Left ventricle myocardium inferior (tissue), 1 donor: ENCODE measurements at regions not wholly inside any gene's neighbourhood (a gene's known extent, or its start where the extent isn't known, plus 50 kb on each side); places are given as distances from the start of the nearest gene placed in this dataset.

Experiments
- DNase-seq: peaks from one replicate; pipeline ENCODE4 v3.0.0-alpha.2; 2020
- H3K27ac ChIP-seq: fragments of 200-600 bp; replicated peaks from 2 replicates; pipeline ENCODE4 v1.8.0; 2021
- H3K27me3 ChIP-seq: fragments of 200-600 bp; 2 replicates; pipeline ENCODE4 v1.8.0; 2021; ENCODE audit warnings: low read depth
- H3K36me3 ChIP-seq: fragments of 200-600 bp; 2 replicates; pipeline ENCODE4 v1.8.0; 2021
- H3K4me1 ChIP-seq: fragments of 200-600 bp; 2 replicates; pipeline ENCODE4 v1.8.0; 2021
- H3K4me3 ChIP-seq: fragments of 200-600 bp; 2 replicates; pipeline ENCODE4 v1.8.0; 2021; ENCODE audit warnings: mild to moderate bottlenecking, moderate library complexity
- H3K9me3 ChIP-seq: fragments of 200-600 bp; replicated peaks from 2 replicates; pipeline ENCODE4 v1.8.0; 2021
- CTCF ChIP-seq: fragments of 200-600 bp; IDR thresholded peaks from 2 replicates; pipeline ENCODE4 v1.8.0; 2021; ENCODE audit warnings: antibody characterized with exemption, mild to moderate bottlenecking, borderline replicate concordance
- intact Hi-C: fragments of 100-400 bp; cut with micrococcal nuclease; formaldehyde crosslinking; loops from one replicate; pipeline ENCODE4 v1.11.0; 2022
- donor health status: DM: no; HTN: yes; CAD: no; lungs with severe emphysema.

- no peak for DNase-seq
- no peaks in the 10 kb centered on the region for H3K36me3 ChIP-seq
- no peaks in the 10 kb centered on the region for H3K27me3 ChIP-seq
- H3K9me3 ChIP-seq: no peaks in the 10 kb centered on the region
- no peak overlapping the region for H3K4me3 ChIP-seq
- no peaks in the 10 kb centered on the region for H3K4me1 ChIP-seq
- no peak for TF ChIP-seq CTCF
- no peak overlapping the region for H3K27ac ChIP-seq
- intact Hi-C loops: no loop called here
Measured at GRCh38 chr13:64438084-64438483, 2792.1 kb downstream of the PCDH9 start.

GRCh38 chr13:64429691-64430090, 2800.4 kb downstream of the PCDH9 start:
- no peak overlapping the region for H3K4me3 ChIP-seq
- no peaks in the 10 kb centered on the region for H3K27me3 ChIP-seq
- DNase-seq: no peak
- H3K27ac ChIP-seq: no peak overlapping the region
- H3K36me3 ChIP-seq: no peaks in the 10 kb centered on the region
- H3K4me1 ChIP-seq: no peaks in the 10 kb centered on the region
- no peak for TF ChIP-seq CTCF
- no peaks in the 10 kb centered on the region for H3K9me3 ChIP-seq
- intact Hi-C loops: no loop called here

GRCh38 chr13:64428196-64428595, 2801.9 kb downstream of the PCDH9 start:
- H3K4me1 ChIP-seq: no peaks in the 10 kb centered on the region
- H3K4me3 ChIP-seq: no peak overlapping the region
- intact Hi-C loops: no loop called here
- no peak for TF ChIP-seq CTCF
- no peak overlapping the region for H3K27ac ChIP-seq
- no peaks in the 10 kb centered on the region for H3K27me3 ChIP-seq
- no peak for DNase-seq
- no peaks in the 10 kb centered on the region for H3K36me3 ChIP-seq
- no peaks in the 10 kb centered on the region for H3K9me3 ChIP-seq

GRCh38 chr13:64423467-64423866, 2806.7 kb downstream of the PCDH9 start:
- no peak for DNase-seq
- Histone ChIP-seq H3K27ac (no peak overlapping the region), H3K4me1 (no peaks in the 10 kb centered on the region), H3K27me3 (no peaks in the 10 kb centered on the region), H3K36me3 (no peaks in the 10 kb centered on the region), H3K4me3 (no peak overlapping the region), H3K9me3 (no peaks in the 10 kb centered on the region)
- no peak for TF ChIP-seq CTCF
- intact Hi-C loops: no loop called here

- H3K36me3 ChIP-seq: no peaks in the 10 kb centered on the region
- intact Hi-C loops: no loop called here
- H3K27me3 ChIP-seq: no peaks in the 10 kb centered on the region
- no peak overlapping the region for H3K4me3 ChIP-seq
- H3K27ac ChIP-seq: no peak overlapping the region
- no peak for TF ChIP-seq CTCF
- H3K4me1 ChIP-seq: no peaks in the 10 kb centered on the region
- no peak for DNase-seq
- no peaks in the 10 kb centered on the region for H3K9me3 ChIP-seq
Measured at GRCh38 chr13:64420181-64420580, 2810.0 kb downstream of the PCDH9 start.

- intact Hi-C loops: no loop called here
- no peak for TF ChIP-seq CTCF
- Histone ChIP-seq H3K27me3 (no peaks in the 10 kb centered on the region), H3K4me3 (no peak overlapping the region), H3K4me1 (no peaks in the 10 kb centered on the region), H3K9me3 (no peaks in the 10 kb centered on the region), H3K36me3 (no peaks in the 10 kb centered on the region), H3K27ac (no peak overlapping the region)
- DNase-seq: no peak
Measured at GRCh38 chr13:64417581-64417980, 2812.6 kb downstream of the PCDH9 start.
